ENCODE measurements at regions not wholly inside any gene's neighbourhood (a gene's known extent, or its start where the extent isn't known, plus 50 kb on each side); places are given as distances from the start of the nearest gene placed in this dataset.

DNA sequence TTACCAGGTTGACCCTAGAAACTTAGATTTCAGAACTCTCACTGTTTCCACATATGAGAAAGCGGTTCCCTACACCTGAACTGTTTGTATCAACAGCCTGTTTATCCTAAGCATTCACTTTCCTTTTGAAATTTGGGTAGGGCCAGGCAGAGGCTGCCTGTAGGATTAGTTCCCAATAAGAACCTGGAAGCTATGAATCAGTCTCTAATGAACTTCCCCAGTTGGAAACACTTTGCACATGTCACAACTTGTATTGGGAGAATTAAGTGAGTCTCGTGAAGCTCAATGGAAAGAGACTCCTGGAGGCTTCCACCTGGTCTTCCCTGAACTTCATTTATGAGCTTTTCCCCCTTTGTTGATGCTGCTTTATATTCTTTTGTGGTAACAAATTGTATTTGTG lies 486.6 kb upstream of the HS6ST1 start:
- Histone ChIP-seq H3K27ac (no peak overlapping the region), H3K27me3 (no peaks in the 10 kb centered on the region), H3K9me3 (no peaks in the 10 kb centered on the region), H3K36me3 (no peaks in the 10 kb centered on the region), H3K4me1 (ENCODE audit: control insufficient read depth in 1 of 2, insufficient read depth in 1 of 2, low read depth in 1 of 2, low read length in 1 of 2) (no peaks in the 10 kb centered on the region), H3K4me3 (ENCODE audit: low read depth in 1 of 2, low read length in 1 of 2) (no peak overlapping the region)
- TF ChIP-seq, protein P1, sequence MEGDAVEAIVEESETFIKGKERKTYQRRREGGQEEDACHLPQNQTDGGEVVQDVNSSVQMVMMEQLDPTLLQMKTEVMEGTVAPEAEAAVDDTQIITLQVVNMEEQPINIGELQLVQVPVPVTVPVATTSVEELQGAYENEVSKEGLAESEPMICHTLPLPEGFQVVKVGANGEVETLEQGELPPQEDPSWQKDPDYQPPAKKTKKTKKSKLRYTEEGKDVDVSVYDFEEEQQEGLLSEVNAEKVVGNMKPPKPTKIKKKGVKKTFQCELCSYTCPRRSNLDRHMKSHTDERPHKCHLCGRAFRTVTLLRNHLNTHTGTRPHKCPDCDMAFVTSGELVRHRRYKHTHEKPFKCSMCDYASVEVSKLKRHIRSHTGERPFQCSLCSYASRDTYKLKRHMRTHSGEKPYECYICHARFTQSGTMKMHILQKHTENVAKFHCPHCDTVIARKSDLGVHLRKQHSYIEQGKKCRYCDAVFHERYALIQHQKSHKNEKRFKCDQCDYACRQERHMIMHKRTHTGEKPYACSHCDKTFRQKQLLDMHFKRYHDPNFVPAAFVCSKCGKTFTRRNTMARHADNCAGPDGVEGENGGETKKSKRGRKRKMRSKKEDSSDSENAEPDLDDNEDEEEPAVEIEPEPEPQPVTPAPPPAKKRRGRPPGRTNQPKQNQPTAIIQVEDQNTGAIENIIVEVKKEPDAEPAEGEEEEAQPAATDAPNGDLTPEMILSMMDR (IDR thresholded peaks at IDR 0.05), result no peak

DNA sequence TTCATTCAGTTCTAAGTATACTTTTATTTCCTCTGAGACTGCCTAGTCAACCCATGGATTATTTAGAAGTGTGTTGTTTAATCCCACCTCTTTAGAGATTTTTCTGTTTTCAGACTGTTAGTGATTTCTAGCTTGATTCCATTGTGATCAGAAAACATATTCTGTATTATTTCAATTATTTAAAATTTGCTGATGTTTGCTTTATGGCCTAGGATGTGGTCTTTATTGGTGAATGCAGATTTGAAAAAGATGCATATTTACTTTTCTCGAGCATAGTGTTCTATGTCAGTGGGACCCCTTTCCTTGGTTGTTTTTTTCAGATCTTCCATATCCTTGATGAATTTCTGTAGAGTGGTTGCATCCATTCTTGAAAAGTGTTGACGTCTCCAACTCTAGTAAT lies 487.2 kb upstream of the HS6ST1 start:
- TF ChIP-seq, protein P1 (IDR thresholded peaks at IDR 0.05), result no peak
- Histone ChIP-seq H3K27me3 (no peaks in the 10 kb centered on the region), H3K27ac (no peak overlapping the region)

DNA sequence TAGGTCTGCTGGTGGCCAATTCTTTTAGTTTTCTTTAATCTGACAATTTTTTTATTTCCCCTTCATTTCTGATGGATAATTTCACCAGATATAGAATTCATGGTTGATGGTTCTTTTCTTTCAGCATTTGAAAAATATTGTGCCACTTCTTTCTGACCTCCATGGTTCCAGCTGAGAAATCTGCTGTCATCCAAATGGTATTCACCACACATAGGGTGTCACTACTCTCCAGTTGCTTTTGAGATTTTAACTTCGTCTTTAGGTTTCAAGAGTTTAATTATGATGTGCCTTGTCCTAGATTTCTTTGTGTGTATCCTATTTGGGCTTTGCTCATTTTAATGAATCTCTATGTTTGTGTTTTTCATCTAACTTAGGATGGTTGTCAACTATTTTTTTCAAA lies 488.6 kb upstream of the HS6ST1 start:
- Histone ChIP-seq H3K9me3 (no peaks in the 10 kb centered on the region), H3K36me3 (no peaks in the 10 kb centered on the region), H3K4me1 (ENCODE audit: control insufficient read depth in 1 of 2, insufficient read depth in 1 of 2, low read depth in 1 of 2, low read length in 1 of 2) (no peaks in the 10 kb centered on the region), H3K4me3 (ENCODE audit: low read depth in 1 of 2, low read length in 1 of 2) (no peak overlapping the region), H3K27ac (no peak overlapping the region), H3K27me3 (no peaks in the 10 kb centered on the region)
- TF ChIP-seq, protein P1 (IDR thresholded peaks at IDR 0.05), result no peak

More for the DNA sequence above, 487.2 kb upstream of the HS6ST1 start:
- Histone ChIP-seq H3K36me3 (no peaks in the 10 kb centered on the region), H3K4me3 (ENCODE audit: low read depth in 1 of 2, low read length in 1 of 2) (no peak overlapping the region), H3K4me1 (ENCODE audit: control insufficient read depth in 1 of 2, insufficient read depth in 1 of 2, low read depth in 1 of 2, low read length in 1 of 2) (no peaks in the 10 kb centered on the region), H3K9me3 (no peaks in the 10 kb centered on the region)

DNA sequence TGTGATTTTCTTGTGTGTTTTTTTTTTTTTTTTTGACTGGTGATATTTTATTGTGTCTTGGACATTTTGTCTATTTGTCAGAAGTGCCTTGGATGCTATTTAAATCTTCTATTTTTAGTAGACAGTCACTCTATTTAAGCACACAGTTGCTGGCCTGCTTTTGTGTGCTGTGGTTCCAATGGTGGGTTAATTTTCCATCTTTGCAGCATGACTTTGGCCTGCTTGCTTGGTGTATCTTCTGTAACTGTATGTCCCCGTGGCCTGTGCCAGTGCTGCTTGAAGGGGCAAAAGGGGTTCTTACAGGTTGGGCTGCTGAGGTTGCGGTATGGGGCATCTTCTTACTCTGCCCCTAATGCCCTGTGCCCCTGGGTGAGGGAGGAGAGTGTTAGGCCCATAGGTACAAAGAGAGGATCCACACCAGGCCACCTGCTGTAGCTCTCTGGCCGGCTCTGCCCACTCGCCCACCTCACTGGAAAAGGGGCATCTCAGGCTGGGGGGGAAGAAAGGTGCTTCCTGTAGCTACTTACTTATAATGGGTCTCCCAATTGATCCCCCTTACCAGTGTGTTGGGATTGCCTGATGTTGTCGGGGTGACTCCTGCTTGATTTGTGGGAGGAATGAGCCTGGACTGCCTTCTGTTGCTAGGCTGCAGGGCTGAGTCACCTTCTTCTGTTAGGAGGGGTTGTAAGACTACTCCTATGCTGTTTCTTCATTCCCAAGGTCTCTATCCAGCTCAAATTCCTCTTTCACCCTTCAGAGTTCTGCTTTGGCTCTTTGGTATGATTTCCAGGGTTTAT lies 490.0 kb upstream of the HS6ST1 start:
- Histone ChIP-seq H3K36me3 (no peaks in the 10 kb centered on the region), H3K27ac (no peak overlapping the region), H3K4me3 (ENCODE audit: low read depth in 1 of 2, low read length in 1 of 2) (no peak overlapping the region), H3K4me1 (ENCODE audit: control insufficient read depth in 1 of 2, insufficient read depth in 1 of 2, low read depth in 1 of 2, low read length in 1 of 2) (no peaks in the 10 kb centered on the region), H3K27me3 (no peaks in the 10 kb centered on the region), H3K9me3 (no peaks in the 10 kb centered on the region)
- TF ChIP-seq, protein P1 (IDR thresholded peaks at IDR 0.05), result no peak

DNA sequence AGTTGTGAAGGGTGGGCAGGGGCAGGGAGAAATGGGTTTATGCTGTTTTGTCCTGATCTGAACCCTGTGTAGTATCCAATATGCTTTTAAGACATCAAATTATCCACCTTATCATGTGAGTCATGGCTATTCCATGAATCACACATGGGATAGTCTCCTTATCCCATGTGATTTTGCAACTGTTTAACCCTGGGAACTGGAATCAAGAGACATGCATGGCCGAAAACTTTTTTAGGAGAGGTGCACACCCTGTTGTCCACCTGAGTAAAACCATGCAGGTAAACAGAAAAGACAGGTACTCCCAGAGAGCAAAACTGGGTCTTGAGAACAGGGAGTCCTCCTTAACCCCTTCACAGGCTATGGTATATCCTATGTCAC lies 490.6 kb upstream of the HS6ST1 start:
- no peaks in the 10 kb centered on the region for H3K27me3 ChIP-seq
- H3K9me3 ChIP-seq, result no peaks in the 10 kb centered on the region
- TF ChIP-seq, protein P1 (IDR thresholded peaks at IDR 0.05), result no peak
- H3K4me1 ChIP-seq (ENCODE audit: control insufficient read depth in 1 of 2, insufficient read depth in 1 of 2, low read depth in 1 of 2, low read length in 1 of 2), result no peaks in the 10 kb centered on the region
- no peaks in the 10 kb centered on the region for H3K36me3 ChIP-seq
- H3K27ac ChIP-seq, result no peak overlapping the region
- H3K4me3 ChIP-seq (ENCODE audit: low read depth in 1 of 2, low read length in 1 of 2), result no peak overlapping the region
